IMR-90 (cell line): ENCODE measurements at regions not wholly inside any gene's neighbourhood (a gene's known extent, or its start where the extent isn't known, plus 50 kb on each side); places are given as distances from the start of the nearest gene placed in this dataset.

ENCODE experiments used
- ATAC-seq: fragments of 200-7000 bp; cut with Tn5 transposase; 2 replicates; pipeline ENCODE4 v1.9.1; 2020; ENCODE audit warnings: low read depth, mild to moderate bottlenecking, moderate library complexity
- BruUV-seq: library from RNA; stranded (reverse); fragments of 400-500 nt; replicated peaks from 2 replicates; lab custom pipeline; 2021; lab: Mats Ljungman, UMichigan
- CTCF ChIA-PET: fragments of 300-600 bp; formaldehyde crosslinking; extraction: SDS; loops from one replicate; lab custom pipeline; 2021; ENCODE audit warnings: antibody characterized with exemption; lab: Yijun Ruan, JAX
- POLR2A ChIA-PET: fragments of 300-600 bp; sonication (Branson Sonifier 250); formaldehyde crosslinking; loops from one replicate; lab custom pipeline; 2022; ENCODE audit warnings: antibody characterized with exemption; ENCODE audit not compliant: unreplicated experiment; lab: Charles Lee
- DNase-seq: peaks from one replicate; pipeline ENCODE4 v3.0.0; 2013
- H2AFZ ChIP-seq: replicated peaks from 2 replicates; pipeline ENCODE3; 2013; ENCODE audit warnings: low read length, mild to moderate bottlenecking; ENCODE audit not compliant: poor library complexity
- H2AK5ac ChIP-seq: 2 replicates; pipeline ENCODE4 v1.6.1; 2013; ENCODE audit warnings: low read depth, low read length, inconsistent platforms
- H2AK9ac ChIP-seq: replicated peaks from 2 replicates; pipeline ENCODE3; 2013; ENCODE audit warnings: mild to moderate bottlenecking, low read depth, low read length, moderate library complexity; ENCODE audit not compliant: poor library complexity
- H2BK120ac ChIP-seq: 2 replicates; pipeline ENCODE4 v1.6.1; 2013; ENCODE audit warnings: low read depth, low read length, inconsistent platforms
- H2BK15ac ChIP-seq: 3 replicates; pipeline ENCODE4 v1.6.1; 2013; ENCODE audit warnings: low read depth, low read length, inconsistent platforms
- H2BK20ac ChIP-seq: 2 replicates; pipeline ENCODE4 v1.6.1; 2013; ENCODE audit warnings: low read depth, mild to moderate bottlenecking, inconsistent platforms, low read length, moderate library complexity
- H2BK5ac ChIP-seq: 2 replicates; pipeline ENCODE4 v1.6.1; 2013; ENCODE audit warnings: mild to moderate bottlenecking, low read depth, low read length, inconsistent platforms; ENCODE audit not compliant: poor library complexity, severe bottlenecking
- H3K14ac ChIP-seq: replicated peaks from 2 replicates; pipeline ENCODE4 v1.6.1; 2013; ENCODE audit warnings: low read depth, low read length, inconsistent platforms
- H3K18ac ChIP-seq: 2 replicates; pipeline ENCODE4 v1.6.1; 2013; ENCODE audit warnings: low read depth, low read length, control low read depth
- H3K23ac ChIP-seq: 2 replicates; pipeline ENCODE4 v1.6.1; 2013; ENCODE audit warnings: low read depth, low read length, inconsistent platforms
- H3K27ac ChIP-seq: 2 replicates; pipeline ENCODE4 v1.5.1; 2013; ENCODE audit warnings: mild to moderate bottlenecking, control low read depth, low read length; ENCODE audit not compliant: insufficient read depth
- H3K27me3 ChIP-seq: 2 replicates; pipeline ENCODE4 v1.6.1; 2013; ENCODE audit warnings: low read length; ENCODE audit not compliant: control insufficient read depth, insufficient read depth
- H3K36me3 ChIP-seq: 2 replicates; pipeline ENCODE4 v1.6.1; 2013; ENCODE audit warnings: low read length, mixed read lengths; ENCODE audit not compliant: control insufficient read depth, insufficient read depth
- H3K4ac ChIP-seq: 2 replicates; pipeline ENCODE4 v1.6.1; 2013; ENCODE audit warnings: low read depth, low read length, inconsistent platforms
- H3K4me1 ChIP-seq: 2 replicates; pipeline ENCODE4 v1.6.1; 2013; ENCODE audit warnings: low read length, mixed read lengths; ENCODE audit not compliant: control insufficient read depth, insufficient read depth
- H3K4me2 ChIP-seq: 2 replicates; pipeline ENCODE4 v1.6.1; 2013; ENCODE audit warnings: low read depth, mild to moderate bottlenecking, control low read depth, low read length, moderate library complexity
- H3K4me3 ChIP-seq: 2 replicates; pipeline ENCODE4 v1.5.1; 2013; ENCODE audit warnings: low read depth, mild to moderate bottlenecking, control low read depth, low read length, moderate library complexity; ENCODE audit not compliant: insufficient read depth
- H3K56ac ChIP-seq: 2 replicates; pipeline ENCODE4 v1.6.1; 2013; ENCODE audit warnings: low read length, inconsistent platforms; ENCODE audit not compliant: insufficient read depth; ENCODE audit errors: extremely low read depth
- H3K79me1 ChIP-seq, 2 experiments: 2 replicates each; pipeline ENCODE4 v1.6.1; 2013; ENCODE audit warnings: low read length in 2 of 2, inconsistent platforms in 1 of 2, low read depth in 1 of 2
- H3K9ac ChIP-seq: 2 replicates; pipeline ENCODE4 v1.6.1; 2013; ENCODE audit warnings: low read depth, low read length, control low read depth
- H3K9me1 ChIP-seq: 2 replicates; pipeline ENCODE4 v1.6.1; 2013; ENCODE audit warnings: low read length, inconsistent platforms; ENCODE audit not compliant: insufficient read depth
- H3K9me3 ChIP-seq: 2 replicates; pipeline ENCODE4 v1.6.1; 2013; ENCODE audit warnings: low read length; ENCODE audit not compliant: control insufficient read depth, insufficient read depth
- H4K20me1 ChIP-seq: 2 replicates; pipeline ENCODE4 v1.6.1; 2013; ENCODE audit warnings: low read length, inconsistent platforms; ENCODE audit not compliant: insufficient read depth
- H4K5ac ChIP-seq: 2 replicates; pipeline ENCODE4 v1.6.1; 2013; ENCODE audit warnings: mild to moderate bottlenecking, low read depth, low read length, control low read depth
- H4K8ac ChIP-seq, 2 experiments: 2 replicates each; pipeline ENCODE4 v1.6.1; 2013; ENCODE audit warnings: low read depth in 2 of 2, low read length in 2 of 2, control low read depth in 1 of 2, inconsistent platforms in 1 of 2
- H4K91ac ChIP-seq: 2 replicates; pipeline ENCODE4 v1.6.1; 2013; ENCODE audit warnings: low read depth, low read length, inconsistent platforms; ENCODE audit not compliant: insufficient read depth
- BHLHE40 ChIP-seq: fragments of 150-350 bp; IDR thresholded peaks from 2 replicates; pipeline ENCODE4 v1.6.1; 2016; ENCODE audit warnings: mild to moderate bottlenecking, low read depth, low read length
- CEBPB ChIP-seq: IDR thresholded peaks from 2 replicates; pipeline ENCODE4 v1.6.1; 2012; ENCODE audit warnings: low read depth, low read length, improper control_type of control experiment
- ELK1 ChIP-seq: fragments of 150-350 bp; IDR thresholded peaks from 2 replicates; pipeline ENCODE4 v1.6.1; 2016; ENCODE audit warnings: low read depth, mild to moderate bottlenecking, low read length, moderate library complexity, borderline replicate concordance
- FOS ChIP-seq: fragments of 150-350 bp; IDR thresholded peaks from 2 replicates; pipeline ENCODE4 v1.6.1; 2016; ENCODE audit warnings: low read depth, low read length
- MAFK ChIP-seq: IDR thresholded peaks from 2 replicates; pipeline ENCODE4 v1.6.1; 2012; ENCODE audit warnings: low read depth, low read length, improper control_type of control experiment
- MAZ ChIP-seq: IDR thresholded peaks from 2 replicates; pipeline ENCODE4 v1.6.1; 2012; ENCODE audit warnings: low read depth, mild to moderate bottlenecking, low read length, improper control_type of control experiment, moderate library complexity, borderline replicate concordance
- MXI1 ChIP-seq: IDR thresholded peaks from 2 replicates; pipeline ENCODE4 v1.6.1; 2012; ENCODE audit warnings: low read depth, mild to moderate bottlenecking, low read length, moderate library complexity, borderline replicate concordance
- RCOR1 ChIP-seq: IDR thresholded peaks from 2 replicates; pipeline ENCODE4 v1.6.1; 2012; ENCODE audit warnings: mild to moderate bottlenecking, low read length, improper control_type of control experiment; ENCODE audit not compliant: insufficient replicate concordance
- RFX5 ChIP-seq: IDR thresholded peaks from 2 replicates; pipeline ENCODE4 v1.8.0; 2012; ENCODE audit warnings: low read depth, mild to moderate bottlenecking, low read length, moderate library complexity
- SMC3 ChIP-seq: fragments of 150-350 bp; IDR thresholded peaks from 2 replicates; pipeline ENCODE4 v1.6.1; 2016; ENCODE audit warnings: low read depth, mild to moderate bottlenecking, antibody characterized with exemption, low read length, moderate library complexity
- USF2 ChIP-seq: fragments of 150-350 bp; IDR thresholded peaks from 2 replicates; pipeline ENCODE4 v1.6.1; 2017; ENCODE audit warnings: mild to moderate bottlenecking, antibody characterized with exemption, low read length, low read depth
- WGBS, 2 experiments: methylation state at CpG; one replicate each; pipeline versions ENCODE4 v1.1.5 to v1.1.7; 2013; ENCODE audit warnings: missing lambda C conversion rate in 2 of 2; ENCODE audit not compliant: insufficient read length in 1 of 2; ENCODE audit errors: extremely low coverage in 2 of 2; 5-methylcytosine and 5-hydroxymethylcytosine counted together
- dilution Hi-C: fragments of 300-500 bp; cut with HindIII; formaldehyde crosslinking; loops from one replicate; pipeline ENCODE4 v1.14.3; 2018; ENCODE audit warnings: low sequenced_read_pairs; ENCODE audit not compliant: unreplicated experiment
- in situ Hi-C: fragments of 300-500 bp; cut with MboI; formaldehyde crosslinking; loops from 3 replicates; pipeline ENCODE4 v1.14.3; 2019; ENCODE audit warnings: low sequenced_read_pairs, inconsistent platforms, mixed read lengths
- intact Hi-C: fragments of 100-400 bp; cut with micrococcal nuclease; formaldehyde crosslinking; loops from 2 replicates; pipeline ENCODE4 v1.10.0; 2022

GRCh38 chr5:154542000-154542399, 64.0 kb upstream of the HAND1 start:
- 0 out of 2 replicates have a peak, but pooled peaks cover 3% of the 10 kb centered on the region for H4K20me1 ChIP-seq
- H3K14ac ChIP-seq: no peak overlapping the region
- no peak overlapping the region for H3K4me3 ChIP-seq
- no peak overlapping the region for H2BK5ac ChIP-seq
- BruUV-seq: no TSS peak
- TF ChIP-seq RFX5 (no peak), MAFK (no peak), SMC3 (no peak), MAZ (no peak), CEBPB (no peak), RCOR1 (no peak), MXI1 (no peak), BHLHE40 (no peak), USF2 (no peak), ELK1 (no peak), FOS (no peak)
- H3K4ac ChIP-seq: no peak overlapping the region
- H3K36me3 ChIP-seq: no peaks in the 10 kb centered on the region
- ChIA-PET CTCF (no interaction called here), POLR2A (no interaction called here)
- dilution Hi-C loops (no loop called here), in situ Hi-C loops (no loop called here), intact Hi-C loops (no loop called here)
- WGBS, 2 experiments: no CpG with 5 or more reads among the region's 6 CpGs
- no peaks in the 10 kb centered on the region for H3K9me3 ChIP-seq
- H4K8ac ChIP-seq: no peak overlapping the region
- no peak overlapping the region for H2BK15ac ChIP-seq
- no peak overlapping the region for H3K4me2 ChIP-seq
- no peak overlapping the region for H3K18ac ChIP-seq
- no peaks in the 10 kb centered on the region for H3K9me1 ChIP-seq
- no peak overlapping the region for H2AFZ ChIP-seq
- no peak for DNase-seq
- H3K4me1 ChIP-seq: no peaks in the 10 kb centered on the region
- H3K79me1 ChIP-seq: no peaks in the 10 kb centered on the region
- no peak for ATAC-seq
- no peak overlapping the region for H3K56ac ChIP-seq
- no peak overlapping the region for H3K9ac ChIP-seq
- no peak overlapping the region for H2BK20ac ChIP-seq
- no peak overlapping the region for H4K5ac ChIP-seq
- no peak overlapping the region for H2AK5ac ChIP-seq
- H3K27me3 ChIP-seq: peaks cover 34% of the 10 kb centered on the region
- H2BK120ac ChIP-seq: no peak overlapping the region
- H4K91ac ChIP-seq: no peak overlapping the region
- no peak overlapping the region for H3K27ac ChIP-seq
- no peak overlapping the region for H3K23ac ChIP-seq
- H2AK9ac ChIP-seq: no peak overlapping the region
